CD14-positive monocyte (primary cell): ENCODE measurements at regions not wholly inside any gene's neighbourhood (a gene's known extent, or its start where the extent isn't known, plus 50 kb on each side); places are given as distances from the start of the nearest gene placed in this dataset.

Experiments
- DNase-seq, 3 donors: peaks; one replicate each; pipeline ENCODE4 v3.0.0-alpha.2; 2011 to 2022
- H2AFZ ChIP-seq: 2 replicates; pipeline ENCODE4 v1.6.0; 2012; ENCODE audit warnings: mild to moderate bottlenecking, low read depth, low read length, inconsistent platforms; ENCODE audit not compliant: insufficient read depth, poor library complexity, severe bottlenecking
- H3K27ac ChIP-seq, 2 donors: 1 replicate in 1 of 2; 2 replicates in 1 of 2; pipeline ENCODE4 v1.5.1; 2012 to 2013; ENCODE audit warnings: low read length in 2 of 2, control low read depth in 1 of 2, inconsistent platforms in 1 of 2, low read depth in 1 of 2, mild to moderate bottlenecking in 1 of 2
- H3K27me3 ChIP-seq, 2 donors: one replicate each; pipeline versions ENCODE4 v1.6.0 to v1.6.1; 2011 to 2013; ENCODE audit warnings: low read length in 2 of 2; ENCODE audit not compliant: control insufficient read depth in 2 of 2, insufficient read depth in 2 of 2
- H3K36me3 ChIP-seq, 2 donors: replicated peaks in 1 of 2; 1 replicate in 1 of 2; 2 replicates in 1 of 2; pipeline versions ENCODE4 v1.5.1 to v1.6.1; 2012 to 2013; ENCODE audit warnings: low read length in 2 of 2, control low read depth in 1 of 2, inconsistent platforms in 1 of 2, mild to moderate bottlenecking in 1 of 2; ENCODE audit not compliant: insufficient read depth in 2 of 2, control insufficient read depth in 1 of 2
- H3K4me1 ChIP-seq, 2 donors: 1 replicate in 1 of 2; 2 replicates in 1 of 2; pipeline versions ENCODE4 v1.5.1 to v1.6.1; 2012 to 2013; ENCODE audit warnings: low read length in 2 of 2, control low read depth in 1 of 2, inconsistent platforms in 1 of 2, mild to moderate bottlenecking in 1 of 2, moderate library complexity in 1 of 2; ENCODE audit not compliant: insufficient read depth in 2 of 2, control insufficient read depth in 1 of 2
- H3K4me2 ChIP-seq: replicated peaks from 2 replicates; pipeline ENCODE3; 2012; ENCODE audit warnings: low read length, moderate library complexity, mild to moderate bottlenecking; ENCODE audit not compliant: poor library complexity, severe bottlenecking; ENCODE audit errors: extremely low read depth
- H3K4me3 ChIP-seq, 3 experiments: fragments of 200-600 bp in 1 of 3; sonication (generic) in 1 of 3; replicated peaks in 1 of 3; 1 replicate in 2 of 3; 2 replicates in 1 of 3; pipeline ENCODE4 v1.5.1; 2011 to 2013; ENCODE audit warnings: low read length in 3 of 3, mild to moderate bottlenecking in 3 of 3, control low read depth in 2 of 3, low read depth in 2 of 3, inconsistent platforms in 1 of 3, moderate library complexity in 1 of 3
- H3K79me2 ChIP-seq: 2 replicates; pipeline ENCODE4 v1.6.0; 2012; ENCODE audit warnings: mild to moderate bottlenecking, control low read depth, inconsistent platforms, low read length, moderate library complexity; ENCODE audit not compliant: insufficient read depth
- H3K9ac ChIP-seq: 2 replicates; pipeline ENCODE4 v1.6.0; 2017; ENCODE audit warnings: low read length, mild to moderate bottlenecking; ENCODE audit not compliant: insufficient read depth, poor library complexity, severe bottlenecking
- H3K9me3 ChIP-seq, 2 donors: replicated peaks in 1 of 2; 1 replicate in 1 of 2; 2 replicates in 1 of 2; pipeline versions ENCODE4 v1.5.1 to v1.6.1; 2012 to 2013; ENCODE audit warnings: low read length in 2 of 2, control low read depth in 1 of 2; ENCODE audit not compliant: control insufficient read depth in 1 of 2, insufficient read depth in 1 of 2
- H4K20me1 ChIP-seq: 2 replicates; pipeline ENCODE4 v1.6.0; 2012; ENCODE audit warnings: mild to moderate bottlenecking, low read length, control low read depth, moderate library complexity; ENCODE audit not compliant: insufficient read depth
- H3K27ac Mint-ChIP-seq, 7 donors: one replicate each; pipeline ENCODE4 v1.8.0; 2020; ENCODE audit warnings: mild to moderate bottlenecking in 7 of 7, mixed read lengths in 7 of 7, moderate library complexity in 6 of 7, inconsistent platforms in 2 of 7
- H3K27me3 Mint-ChIP-seq, 3 donors: one replicate each; pipeline ENCODE4 v1.8.0; 2021 to 2022; ENCODE audit warnings: low read depth in 3 of 3, mild to moderate bottlenecking in 3 of 3, mixed read lengths in 3 of 3, moderate library complexity in 3 of 3, inconsistent platforms in 1 of 3
- H3K36me3 Mint-ChIP-seq, 2 donors: one replicate each; pipeline ENCODE4 v1.8.0; 2020; ENCODE audit warnings: mixed read lengths in 2 of 2, inconsistent platforms in 1 of 2, mild to moderate bottlenecking in 1 of 2
- H3K4me1 Mint-ChIP-seq: one replicate; pipeline ENCODE4 v1.8.0; 2020; ENCODE audit warnings: mild to moderate bottlenecking, mixed read lengths
- H3K4me3 Mint-ChIP-seq, 2 donors: one replicate each; pipeline ENCODE4 v1.8.0; 2020; ENCODE audit warnings: mild to moderate bottlenecking in 2 of 2, mixed read lengths in 2 of 2, moderate library complexity in 1 of 2
- H3K9me3 Mint-ChIP-seq, 7 donors: one replicate each; pipeline ENCODE4 v1.8.0; 2020 to 2022; ENCODE audit warnings: mixed read lengths in 7 of 7, mild to moderate bottlenecking in 6 of 7, moderate library complexity in 6 of 7, inconsistent platforms in 2 of 7
- WGBS: methylation state at CpG from one replicate; pipeline ENCODE4 v1.1.5; 2013; ENCODE audit warnings: missing lambda C conversion rate; ENCODE audit not compliant: insufficient coverage; 5-methylcytosine and 5-hydroxymethylcytosine counted together
- intact Hi-C, 2 donors: fragments of 100-400 bp; cut with micrococcal nuclease; formaldehyde crosslinking; loops; one replicate each; pipeline versions ENCODE4 v1.15.0 to v1.15.1; 2023
- TF ChIP-seq, protein P1 (sequence below): fragments of 200-600 bp; IDR thresholded peaks from one replicate; pipeline ENCODE4 v1.8.0; 2022; ENCODE audit warnings: antibody characterized with exemption, mild to moderate bottlenecking

- H3K9me3 Mint-ChIP-seq, result no peaks in the 10 kb centered on the region
- H3K27ac Mint-ChIP-seq, result no peak overlapping the region
- H3K27me3 Mint-ChIP-seq, result peaks cover 10 to 14% (median 13%) of the 10 kb centered on the region in 3 donors
- Histone ChIP-seq H3K9ac (no peak overlapping the region), H3K27ac (no peak overlapping the region), H3K4me1 (no peaks in the 10 kb centered on the region), H3K79me2 (no peaks in the 10 kb centered on the region), H3K36me3 (no peaks in the 10 kb centered on the region), H4K20me1 (no peaks in the 10 kb centered on the region), H3K9me3 (no peaks in the 10 kb centered on the region), H3K4me3 (no peak overlapping the region), H3K4me2 (no peak overlapping the region), H3K27me3 (peaks cover 0 to 4% of the 10 kb centered on the region in 2 donors), H2AFZ (no peak overlapping the region)
- intact Hi-C loops, result no loop called here
- TF ChIP-seq, protein P1, sequence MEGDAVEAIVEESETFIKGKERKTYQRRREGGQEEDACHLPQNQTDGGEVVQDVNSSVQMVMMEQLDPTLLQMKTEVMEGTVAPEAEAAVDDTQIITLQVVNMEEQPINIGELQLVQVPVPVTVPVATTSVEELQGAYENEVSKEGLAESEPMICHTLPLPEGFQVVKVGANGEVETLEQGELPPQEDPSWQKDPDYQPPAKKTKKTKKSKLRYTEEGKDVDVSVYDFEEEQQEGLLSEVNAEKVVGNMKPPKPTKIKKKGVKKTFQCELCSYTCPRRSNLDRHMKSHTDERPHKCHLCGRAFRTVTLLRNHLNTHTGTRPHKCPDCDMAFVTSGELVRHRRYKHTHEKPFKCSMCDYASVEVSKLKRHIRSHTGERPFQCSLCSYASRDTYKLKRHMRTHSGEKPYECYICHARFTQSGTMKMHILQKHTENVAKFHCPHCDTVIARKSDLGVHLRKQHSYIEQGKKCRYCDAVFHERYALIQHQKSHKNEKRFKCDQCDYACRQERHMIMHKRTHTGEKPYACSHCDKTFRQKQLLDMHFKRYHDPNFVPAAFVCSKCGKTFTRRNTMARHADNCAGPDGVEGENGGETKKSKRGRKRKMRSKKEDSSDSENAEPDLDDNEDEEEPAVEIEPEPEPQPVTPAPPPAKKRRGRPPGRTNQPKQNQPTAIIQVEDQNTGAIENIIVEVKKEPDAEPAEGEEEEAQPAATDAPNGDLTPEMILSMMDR, result no peak
- WGBS, result no CpG with 5 or more reads among the region's 8 CpGs
- H3K4me1 Mint-ChIP-seq, result no peaks in the 10 kb centered on the region
- no peak overlapping the region for H3K4me3 Mint-ChIP-seq
- DNase-seq, result no peak
- H3K36me3 Mint-ChIP-seq, result no peaks in the 10 kb centered on the region
Measured at GRCh38 chr22:26888887-26889286, 231.5 kb downstream of the MIAT start.

- Histone ChIP-seq H3K9ac (no peak overlapping the region), H3K27me3 (peaks cover 0 to 4% of the 10 kb centered on the region in 2 donors), H3K79me2 (no peaks in the 10 kb centered on the region), H4K20me1 (no peaks in the 10 kb centered on the region), H3K4me3 (no peak overlapping the region), H3K27ac (no peak overlapping the region), H3K36me3 (no peaks in the 10 kb centered on the region), H2AFZ (no peak overlapping the region), H3K4me1 (no peaks in the 10 kb centered on the region), H3K4me2 (no peak overlapping the region), H3K9me3 (no peaks in the 10 kb centered on the region)
- Mint-ChIP-seq H3K9me3 (no peaks in the 10 kb centered on the region), H3K36me3 (no peaks in the 10 kb centered on the region), H3K27me3 (peaks cover 12 to 18% (median 14%) of the 10 kb centered on the region in 3 donors), H3K4me3 (no peak overlapping the region), H3K4me1 (no peaks in the 10 kb centered on the region), H3K27ac (no peak overlapping the region)
- WGBS, result 91% methylated on average over 5 of the region's 7 CpGs
- no peak for DNase-seq
- intact Hi-C loops, result no loop called here
- TF ChIP-seq, protein P1, result no peak
Measured at GRCh38 chr22:26889802-26890201, 232.4 kb downstream of the MIAT start.
